SK-N-SH (cell line): ENCODE measurements at regions not wholly inside any gene's neighbourhood (a gene's known extent, or its start where the extent isn't known, plus 50 kb on each side); places are given as distances from the start of the nearest gene placed in this dataset.

Source experiments
- CTCF ChIP-seq: fragments of 200-600 bp; sonication (generic); IDR thresholded peaks from 2 replicates; pipeline ENCODE4 v1.6.1; 2017; ENCODE audit warnings: antibody characterized with exemption, mild to moderate bottlenecking, moderate library complexity
- FOXM1 ChIP-seq: IDR thresholded peaks from 2 replicates; pipeline ENCODE4 v1.4.0; 2012; ENCODE audit warnings: low read depth, mild to moderate bottlenecking
- NRF1 ChIP-seq: IDR thresholded peaks from 2 replicates; pipeline ENCODE4 v1.6.1; 2012; ENCODE audit warnings: low read depth, mild to moderate bottlenecking, low read length
- POLR2AphosphoS5 ChIP-seq: IDR thresholded peaks from 2 replicates; pipeline ENCODE4 v1.6.1; 2012; ENCODE audit warnings: low read depth, low read length
- RAD21 ChIP-seq: IDR thresholded peaks from 2 replicates; pipeline ENCODE4 v1.6.1; 2012; ENCODE audit warnings: mild to moderate bottlenecking, low read length
- TAF1 ChIP-seq: IDR thresholded peaks from 2 replicates; pipeline ENCODE4 v1.6.1; 2012; ENCODE audit warnings: low read depth, mild to moderate bottlenecking, low read length, moderate library complexity, borderline replicate concordance
- ZBTB33 ChIP-seq: IDR thresholded peaks from 2 replicates; pipeline ENCODE4 v1.4.0; 2012; ENCODE audit warnings: low read depth, borderline replicate concordance
- TF ChIP-seq, protein P1 (sequence below): IDR thresholded peaks from 2 replicates; pipeline ENCODE4 v1.4.0; 2012; ENCODE audit warnings: low read depth, borderline replicate concordance

DNA sequence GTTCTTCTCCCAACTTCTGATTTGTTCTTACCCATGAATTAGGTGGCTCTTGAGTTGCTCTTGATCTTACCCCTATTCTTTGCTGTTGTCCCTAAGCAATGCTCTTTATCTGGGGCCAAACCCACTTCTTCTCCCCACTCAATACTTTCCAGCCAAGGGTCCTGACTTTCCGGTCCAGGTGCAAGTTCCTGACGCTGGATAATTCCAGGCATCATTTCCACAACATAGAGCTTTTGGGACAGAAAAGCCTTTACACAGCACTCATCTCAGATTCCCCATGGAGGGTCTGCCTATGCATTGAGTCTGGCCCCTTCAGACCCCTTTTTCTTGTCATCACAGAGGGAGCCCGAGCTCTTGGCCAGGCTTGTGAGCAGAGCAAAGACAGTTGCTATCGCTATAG lies 85.4 kb upstream of the BOC start:
- TF ChIP-seq POLR2AphosphoS5 (no peak), CTCF (no peak), ZBTB33 (no peak), TAF1 (no peak), NRF1 (no peak), FOXM1 (no peak), RAD21 (no peak)
- TF ChIP-seq, protein P1, sequence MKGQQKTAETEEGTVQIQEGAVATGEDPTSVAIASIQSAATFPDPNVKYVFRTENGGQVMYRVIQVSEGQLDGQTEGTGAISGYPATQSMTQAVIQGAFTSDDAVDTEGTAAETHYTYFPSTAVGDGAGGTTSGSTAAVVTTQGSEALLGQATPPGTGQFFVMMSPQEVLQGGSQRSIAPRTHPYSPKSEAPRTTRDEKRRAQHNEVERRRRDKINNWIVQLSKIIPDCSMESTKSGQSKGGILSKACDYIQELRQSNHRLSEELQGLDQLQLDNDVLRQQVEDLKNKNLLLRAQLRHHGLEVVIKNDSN, result no peak
